Erythroblast (primary cell): ENCODE measurements at regions not wholly inside any gene's neighbourhood (a gene's known extent, or its start where the extent isn't known, plus 50 kb on each side); places are given as distances from the start of the nearest gene placed in this dataset.

Source experiments
- GATA1 ChIP-seq: IDR thresholded peaks from 2 replicates; pipeline ENCODE4 v1.6.1; 2011; ENCODE audit warnings: low read depth, mild to moderate bottlenecking, control low read depth, low read length, moderate library complexity
- POLR2A ChIP-seq: IDR thresholded peaks from 2 replicates; pipeline ENCODE4 v1.6.1; 2011; ENCODE audit warnings: mild to moderate bottlenecking, low read length

DNA sequence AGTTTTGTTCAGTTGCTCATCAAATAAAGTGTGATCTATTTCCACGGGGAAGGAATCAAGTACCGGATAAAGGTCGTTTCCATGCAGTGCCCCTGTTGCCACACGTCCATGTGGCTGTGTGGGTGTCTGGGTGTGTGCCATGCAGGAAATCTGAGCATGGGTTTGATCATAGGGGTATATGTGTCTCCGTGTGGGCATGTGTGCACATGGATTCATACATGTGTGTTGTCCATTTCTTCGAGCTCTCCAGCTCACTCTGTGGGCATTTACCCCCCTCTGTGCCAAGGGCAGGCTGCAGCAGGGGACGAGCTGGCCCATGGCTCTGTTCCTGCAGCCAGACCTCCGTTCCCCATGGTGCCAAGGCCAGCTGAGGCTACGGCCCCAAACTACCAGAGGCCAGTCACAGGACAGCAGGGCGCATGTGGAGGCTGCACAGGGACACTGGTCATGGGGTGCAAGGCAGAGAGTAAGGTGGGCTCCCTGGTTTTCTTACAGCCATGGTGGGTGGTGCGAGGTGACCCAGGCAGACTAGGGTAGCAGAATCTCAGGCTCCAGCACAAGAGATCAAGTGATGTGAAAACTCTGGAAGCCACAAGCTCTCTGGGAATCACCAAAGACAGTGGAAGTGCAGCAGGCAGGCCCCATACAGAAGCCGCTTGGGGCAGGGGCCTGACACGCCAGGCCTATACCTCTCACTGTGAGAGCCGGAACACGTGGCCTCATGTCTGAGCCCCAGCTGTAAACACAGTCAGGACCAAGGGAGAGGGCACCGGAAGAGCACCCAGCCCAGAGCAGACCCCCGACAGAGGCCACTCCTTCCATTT lies 66.4 kb upstream of the RAB6C start:
- TF ChIP-seq POLR2A (no peak), GATA1 (no peak)
